HL-60 (cell line): ENCODE measurements at regions not wholly inside any gene's neighbourhood (a gene's known extent, or its start where the extent isn't known, plus 50 kb on each side); places are given as distances from the start of the nearest gene placed in this dataset.

Source experiments
- DNase-seq, 2 experiments: peaks; one replicate each; pipeline ENCODE4 v3.0.0-alpha.2; 2010 to 2020; ENCODE audit warnings: low read depth in 1 of 2, low spot score in 1 of 2
- H3K27ac ChIP-seq: fragments of 250-450 bp; sonication (Bioruptor Pico); replicated peaks from 2 replicates; pipeline ENCODE4 v1.5.1; 2020; ENCODE audit warnings: mild to moderate bottlenecking, moderate library complexity
- H3K27me3 ChIP-seq: fragments of 250-450 bp; sonication (Bioruptor Pico); 2 replicates; pipeline ENCODE4 v1.5.1; 2021; ENCODE audit warnings: mild to moderate bottlenecking, moderate library complexity; ENCODE audit not compliant: insufficient read depth, poor library complexity, severe bottlenecking
- H3K4me3 ChIP-seq: replicated peaks from 2 replicates; pipeline ENCODE4 v1.5.1; 2011; ENCODE audit warnings: mild to moderate bottlenecking, control low read depth, low read length; ENCODE audit not compliant: insufficient read depth
- GABPA ChIP-seq: IDR thresholded peaks from 2 replicates; pipeline ENCODE4 v1.6.1; 2012; ENCODE audit warnings: low read depth
- POLR2AphosphoS5 ChIP-seq: IDR thresholded peaks from 2 replicates; pipeline ENCODE4 v1.6.1; 2012; ENCODE audit warnings: low read depth
- SPI1 ChIP-seq: IDR thresholded peaks from 2 replicates; pipeline ENCODE4 v1.6.1; 2012; ENCODE audit warnings: low read depth, mild to moderate bottlenecking, borderline replicate concordance
- TF ChIP-seq, protein P1 (sequence below): IDR thresholded peaks from one replicate; pipeline ENCODE4 v1.5.1; 2011; ENCODE audit warnings: low read length, control low read depth, inconsistent platforms; ENCODE audit not compliant: insufficient read depth
- TF ChIP-seq, protein P2 (sequence below): IDR thresholded peaks from 2 replicates; pipeline ENCODE4 v1.6.1; 2012; ENCODE audit warnings: low read depth; ENCODE audit not compliant: insufficient replicate concordance

DNA sequence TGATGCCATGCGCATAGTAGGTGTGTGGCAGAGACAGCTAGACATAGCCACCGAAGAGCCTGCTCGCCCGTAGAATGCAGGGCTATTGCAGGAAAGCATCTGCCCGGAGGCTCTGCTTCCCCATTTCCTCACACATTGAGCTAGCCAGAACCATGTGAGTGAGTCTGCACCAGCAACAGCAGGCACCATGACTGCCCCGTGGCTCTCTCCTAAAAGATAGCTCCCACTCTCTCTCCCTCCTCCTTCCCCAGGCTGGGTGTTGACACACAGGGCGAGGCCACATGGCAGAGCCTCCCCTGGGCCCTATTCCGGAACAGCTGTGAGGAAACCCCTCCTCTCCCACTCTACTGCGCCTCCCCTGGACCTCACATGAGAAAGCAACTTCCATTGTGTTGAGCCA is 52.3 kb upstream of the ATP12A start:
- H3K4me3 ChIP-seq = no peak overlapping the region
- H3K27me3 ChIP-seq = no peaks in the 10 kb centered on the region
- no peak for TF ChIP-seq GABPA
- TF ChIP-seq, protein P1, sequence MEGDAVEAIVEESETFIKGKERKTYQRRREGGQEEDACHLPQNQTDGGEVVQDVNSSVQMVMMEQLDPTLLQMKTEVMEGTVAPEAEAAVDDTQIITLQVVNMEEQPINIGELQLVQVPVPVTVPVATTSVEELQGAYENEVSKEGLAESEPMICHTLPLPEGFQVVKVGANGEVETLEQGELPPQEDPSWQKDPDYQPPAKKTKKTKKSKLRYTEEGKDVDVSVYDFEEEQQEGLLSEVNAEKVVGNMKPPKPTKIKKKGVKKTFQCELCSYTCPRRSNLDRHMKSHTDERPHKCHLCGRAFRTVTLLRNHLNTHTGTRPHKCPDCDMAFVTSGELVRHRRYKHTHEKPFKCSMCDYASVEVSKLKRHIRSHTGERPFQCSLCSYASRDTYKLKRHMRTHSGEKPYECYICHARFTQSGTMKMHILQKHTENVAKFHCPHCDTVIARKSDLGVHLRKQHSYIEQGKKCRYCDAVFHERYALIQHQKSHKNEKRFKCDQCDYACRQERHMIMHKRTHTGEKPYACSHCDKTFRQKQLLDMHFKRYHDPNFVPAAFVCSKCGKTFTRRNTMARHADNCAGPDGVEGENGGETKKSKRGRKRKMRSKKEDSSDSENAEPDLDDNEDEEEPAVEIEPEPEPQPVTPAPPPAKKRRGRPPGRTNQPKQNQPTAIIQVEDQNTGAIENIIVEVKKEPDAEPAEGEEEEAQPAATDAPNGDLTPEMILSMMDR = no peak
- DNase-seq = peak in 1 of 2 experiments; percentile 7
- H3K27ac ChIP-seq = no peak overlapping the region

DNA sequence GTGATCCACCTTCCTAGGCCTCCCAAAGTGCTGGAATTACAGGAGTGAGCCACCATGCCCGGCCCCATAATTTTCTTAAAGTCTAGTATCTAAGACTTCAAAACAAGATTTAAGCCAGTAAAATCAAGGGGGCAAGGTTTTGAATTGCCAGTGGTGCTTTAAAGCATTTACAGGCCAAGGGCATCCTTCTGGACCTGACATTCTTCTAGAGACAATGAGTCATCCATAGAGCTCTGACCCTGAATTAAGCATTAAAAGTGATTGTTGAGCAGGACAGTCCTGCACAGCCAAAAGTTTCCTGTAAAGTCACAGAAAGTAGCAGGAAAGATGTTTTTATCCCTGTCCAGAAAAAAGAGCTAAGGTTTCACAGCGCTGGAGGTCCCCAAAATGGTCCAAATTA is 50.9 kb upstream of the ATP12A start:
- no peak for DNase-seq
- no peak overlapping the region for H3K27ac ChIP-seq
- H3K27me3 ChIP-seq = no peaks in the 10 kb centered on the region
- H3K4me3 ChIP-seq = no peak overlapping the region
- TF ChIP-seq POLR2AphosphoS5 (no peak), GABPA (no peak), SPI1 (no peak)
- TF ChIP-seq, protein P2, sequence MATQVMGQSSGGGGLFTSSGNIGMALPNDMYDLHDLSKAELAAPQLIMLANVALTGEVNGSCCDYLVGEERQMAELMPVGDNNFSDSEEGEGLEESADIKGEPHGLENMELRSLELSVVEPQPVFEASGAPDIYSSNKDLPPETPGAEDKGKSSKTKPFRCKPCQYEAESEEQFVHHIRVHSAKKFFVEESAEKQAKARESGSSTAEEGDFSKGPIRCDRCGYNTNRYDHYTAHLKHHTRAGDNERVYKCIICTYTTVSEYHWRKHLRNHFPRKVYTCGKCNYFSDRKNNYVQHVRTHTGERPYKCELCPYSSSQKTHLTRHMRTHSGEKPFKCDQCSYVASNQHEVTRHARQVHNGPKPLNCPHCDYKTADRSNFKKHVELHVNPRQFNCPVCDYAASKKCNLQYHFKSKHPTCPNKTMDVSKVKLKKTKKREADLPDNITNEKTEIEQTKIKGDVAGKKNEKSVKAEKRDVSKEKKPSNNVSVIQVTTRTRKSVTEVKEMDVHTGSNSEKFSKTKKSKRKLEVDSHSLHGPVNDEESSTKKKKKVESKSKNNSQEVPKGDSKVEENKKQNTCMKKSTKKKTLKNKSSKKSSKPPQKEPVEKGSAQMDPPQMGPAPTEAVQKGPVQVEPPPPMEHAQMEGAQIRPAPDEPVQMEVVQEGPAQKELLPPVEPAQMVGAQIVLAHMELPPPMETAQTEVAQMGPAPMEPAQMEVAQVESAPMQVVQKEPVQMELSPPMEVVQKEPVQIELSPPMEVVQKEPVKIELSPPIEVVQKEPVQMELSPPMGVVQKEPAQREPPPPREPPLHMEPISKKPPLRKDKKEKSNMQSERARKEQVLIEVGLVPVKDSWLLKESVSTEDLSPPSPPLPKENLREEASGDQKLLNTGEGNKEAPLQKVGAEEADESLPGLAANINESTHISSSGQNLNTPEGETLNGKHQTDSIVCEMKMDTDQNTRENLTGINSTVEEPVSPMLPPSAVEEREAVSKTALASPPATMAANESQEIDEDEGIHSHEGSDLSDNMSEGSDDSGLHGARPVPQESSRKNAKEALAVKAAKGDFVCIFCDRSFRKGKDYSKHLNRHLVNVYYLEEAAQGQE = no peak
- TF ChIP-seq, protein P1 = no peak

DNA sequence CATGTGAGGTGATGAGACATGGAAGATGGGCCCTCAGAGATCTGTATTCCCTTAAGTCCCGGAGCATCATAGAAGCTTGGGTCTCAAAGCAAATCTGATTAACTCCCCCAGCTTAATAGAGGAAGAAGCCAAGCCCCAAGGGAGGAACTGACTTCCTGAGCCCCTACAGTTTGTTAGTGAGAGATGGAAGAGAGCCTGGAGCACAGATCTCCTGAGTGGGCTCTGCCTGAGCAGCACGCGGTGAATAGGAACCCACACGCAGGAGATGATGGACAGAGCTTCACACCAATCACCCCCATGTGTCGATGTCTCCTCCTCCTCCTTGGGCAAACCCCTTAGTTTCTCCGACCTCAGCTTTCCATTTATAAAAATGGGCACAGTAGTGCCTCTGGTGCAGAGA is 50.1 kb upstream of the ATP12A start:
- no peak overlapping the region for H3K27ac ChIP-seq
- H3K27me3 ChIP-seq = no peaks in the 10 kb centered on the region
- DNase-seq = no peak
- TF ChIP-seq POLR2AphosphoS5 (no peak), SPI1 (peak; percentile 10; the same call in 1 of the 2 replicates)
- no peak overlapping the region for H3K4me3 ChIP-seq
